KMS-11 (cell line): ENCODE measurements at regions not wholly inside any gene's neighbourhood (a gene's known extent, or its start where the extent isn't known, plus 50 kb on each side); places are given as distances from the start of the nearest gene placed in this dataset.

Experiments
- H2AFZ ChIP-seq: fragments of 200-600 bp; sonication (generic); 2 replicates; pipeline ENCODE4 v1.6.1; 2016; ENCODE audit warnings: antibody characterized with exemption, mixed run types, low read depth
- H3K27ac ChIP-seq: fragments of 200-600 bp; sonication (generic); 2 replicates; pipeline ENCODE4 v1.6.1; 2016; ENCODE audit warnings: mild to moderate bottlenecking, mixed run types
- H3K27me3 ChIP-seq: fragments of 200-600 bp; sonication (generic); 2 replicates; pipeline ENCODE4 v1.6.1; 2017; ENCODE audit warnings: mild to moderate bottlenecking, low read depth, mixed run types, moderate library complexity; ENCODE audit not compliant: insufficient read depth
- H3K36me3 ChIP-seq: fragments of 200-600 bp; sonication (generic); 2 replicates; pipeline ENCODE4 v1.6.1; 2017; ENCODE audit warnings: mild to moderate bottlenecking, mixed run types; ENCODE audit not compliant: insufficient read depth
- H3K4me1 ChIP-seq: fragments of 200-600 bp; sonication (generic); 2 replicates; pipeline ENCODE4 v1.6.1; 2016; ENCODE audit warnings: mild to moderate bottlenecking, low read depth, mixed run types; ENCODE audit not compliant: poor library complexity, severe bottlenecking
- H3K4me2 ChIP-seq: fragments of 200-600 bp; sonication (generic); 2 replicates; pipeline ENCODE4 v1.7.0; 2016; ENCODE audit warnings: mild to moderate bottlenecking, mixed run types
- H3K4me3 ChIP-seq: fragments of 200-600 bp; sonication (generic); IDR thresholded peaks from 2 replicates; pipeline ENCODE4 v1.6.1; 2017; ENCODE audit warnings: low read depth, low read length, mixed read lengths; ENCODE audit not compliant: insufficient read depth
- H3K79me2 ChIP-seq: fragments of 200-600 bp; sonication (generic); 2 replicates; pipeline ENCODE4 v1.6.1; 2016; ENCODE audit warnings: low read depth, mixed run types; ENCODE audit not compliant: insufficient read depth
- H3K9ac ChIP-seq: fragments of 200-600 bp; sonication (generic); 2 replicates; pipeline ENCODE4 v1.6.1; 2016; ENCODE audit warnings: mild to moderate bottlenecking, mixed run types
- H4K20me1 ChIP-seq: fragments of 200-600 bp; sonication (generic); 2 replicates; pipeline ENCODE4 v1.6.1; 2016; ENCODE audit warnings: mild to moderate bottlenecking, mixed run types; ENCODE audit not compliant: insufficient read depth
- TF ChIP-seq, protein P1 (sequence below): fragments of 200-600 bp; sonication (generic); conservative IDR thresholded peaks from 2 replicates; pipeline ENCODE4 v1.6.1; 2017; ENCODE audit warnings: low read depth, mild to moderate bottlenecking, antibody characterized with exemption, low read length, moderate library complexity, mixed read lengths

DNA sequence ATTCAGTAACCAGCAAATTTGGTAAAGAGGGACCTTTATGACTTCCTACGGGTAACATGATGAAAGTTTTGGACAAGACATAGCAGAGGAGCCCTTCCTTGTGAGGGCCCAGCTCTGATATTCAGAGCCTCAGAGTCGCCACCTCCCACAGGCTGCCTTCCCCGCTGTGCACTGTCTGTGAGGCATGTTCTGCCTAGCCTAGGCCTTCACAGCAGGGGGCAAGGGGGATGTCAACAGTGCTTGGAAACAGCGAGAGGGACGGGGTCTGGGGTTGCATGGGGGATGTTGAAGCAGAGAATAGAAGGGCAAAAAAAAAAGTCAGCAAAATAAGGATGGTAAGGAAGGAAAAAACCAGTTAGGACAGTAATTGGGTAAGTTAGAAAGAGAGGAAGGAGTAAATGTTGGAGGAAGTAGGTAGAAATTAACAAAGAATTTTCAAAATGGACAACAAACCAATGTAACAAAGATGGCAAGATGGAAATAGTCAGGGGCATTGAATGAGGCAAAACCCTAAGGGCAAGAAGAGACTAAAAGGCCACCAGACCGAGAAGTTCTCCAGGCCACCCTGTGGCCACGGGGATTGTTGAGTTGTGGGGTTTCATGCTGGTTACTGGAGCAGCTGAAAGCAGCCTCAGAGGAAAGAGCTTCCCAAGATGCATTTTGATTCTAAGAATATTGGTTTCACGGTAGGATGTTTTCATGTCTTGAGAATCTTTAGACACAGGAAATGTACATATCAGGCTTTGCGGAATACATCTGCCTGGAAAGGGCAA, 139.8 kb downstream of the LY86 start:
- Histone ChIP-seq H3K27ac (no peak overlapping the region), H3K9ac (no peak overlapping the region), H3K4me1 (peaks cover 19% of the 10 kb centered on the region), H3K27me3 (no peaks in the 10 kb centered on the region), H3K79me2 (no peaks in the 10 kb centered on the region), H3K36me3 (no peaks in the 10 kb centered on the region), H3K4me3 (no peak overlapping the region), H3K4me2 (no peak overlapping the region), H2AFZ (no peak overlapping the region), H4K20me1 (no peaks in the 10 kb centered on the region)
- TF ChIP-seq, protein P1, sequence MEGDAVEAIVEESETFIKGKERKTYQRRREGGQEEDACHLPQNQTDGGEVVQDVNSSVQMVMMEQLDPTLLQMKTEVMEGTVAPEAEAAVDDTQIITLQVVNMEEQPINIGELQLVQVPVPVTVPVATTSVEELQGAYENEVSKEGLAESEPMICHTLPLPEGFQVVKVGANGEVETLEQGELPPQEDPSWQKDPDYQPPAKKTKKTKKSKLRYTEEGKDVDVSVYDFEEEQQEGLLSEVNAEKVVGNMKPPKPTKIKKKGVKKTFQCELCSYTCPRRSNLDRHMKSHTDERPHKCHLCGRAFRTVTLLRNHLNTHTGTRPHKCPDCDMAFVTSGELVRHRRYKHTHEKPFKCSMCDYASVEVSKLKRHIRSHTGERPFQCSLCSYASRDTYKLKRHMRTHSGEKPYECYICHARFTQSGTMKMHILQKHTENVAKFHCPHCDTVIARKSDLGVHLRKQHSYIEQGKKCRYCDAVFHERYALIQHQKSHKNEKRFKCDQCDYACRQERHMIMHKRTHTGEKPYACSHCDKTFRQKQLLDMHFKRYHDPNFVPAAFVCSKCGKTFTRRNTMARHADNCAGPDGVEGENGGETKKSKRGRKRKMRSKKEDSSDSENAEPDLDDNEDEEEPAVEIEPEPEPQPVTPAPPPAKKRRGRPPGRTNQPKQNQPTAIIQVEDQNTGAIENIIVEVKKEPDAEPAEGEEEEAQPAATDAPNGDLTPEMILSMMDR = no peak

DNA sequence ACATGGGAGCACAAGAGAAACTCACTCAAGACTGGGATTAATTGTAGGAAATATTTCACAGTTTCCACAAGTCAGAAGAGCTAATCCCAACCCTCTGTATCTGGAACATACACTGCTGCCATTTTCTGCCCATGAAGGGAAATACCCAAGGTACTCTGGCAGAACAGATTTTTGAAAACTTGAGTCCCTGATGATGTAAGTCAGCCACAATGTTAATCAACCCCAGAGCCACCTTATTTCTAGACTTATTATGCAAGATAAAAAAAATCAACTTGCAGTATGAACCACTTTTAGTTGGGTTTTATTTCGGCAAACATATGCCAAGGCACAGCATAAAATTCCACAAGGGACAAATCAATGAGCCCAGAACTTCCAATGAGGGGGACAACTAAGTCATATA, 141.5 kb downstream of the LY86 start:
- TF ChIP-seq, protein P1 = no peak
- H3K27ac ChIP-seq = no peak overlapping the region

GRCh38 chr6:6730831-6731230, 142.3 kb downstream of the LY86 start:
- TF ChIP-seq, protein P1 = no peak
- H3K79me2 ChIP-seq = no peaks in the 10 kb centered on the region

More for the DNA sequence above, 141.5 kb downstream of the LY86 start:
- Histone ChIP-seq H3K79me2 (no peaks in the 10 kb centered on the region), H3K36me3 (no peaks in the 10 kb centered on the region), H3K9ac (no peak overlapping the region), H3K4me2 (0 out of 2 replicates have a peak overlapping the region, but pooled peaks have one; percentile 7), H2AFZ (no peak overlapping the region), H3K4me3 (no peak overlapping the region), H3K4me1 (peaks cover 15% of the 10 kb centered on the region), H3K27me3 (no peaks in the 10 kb centered on the region), H4K20me1 (no peaks in the 10 kb centered on the region)

DNA sequence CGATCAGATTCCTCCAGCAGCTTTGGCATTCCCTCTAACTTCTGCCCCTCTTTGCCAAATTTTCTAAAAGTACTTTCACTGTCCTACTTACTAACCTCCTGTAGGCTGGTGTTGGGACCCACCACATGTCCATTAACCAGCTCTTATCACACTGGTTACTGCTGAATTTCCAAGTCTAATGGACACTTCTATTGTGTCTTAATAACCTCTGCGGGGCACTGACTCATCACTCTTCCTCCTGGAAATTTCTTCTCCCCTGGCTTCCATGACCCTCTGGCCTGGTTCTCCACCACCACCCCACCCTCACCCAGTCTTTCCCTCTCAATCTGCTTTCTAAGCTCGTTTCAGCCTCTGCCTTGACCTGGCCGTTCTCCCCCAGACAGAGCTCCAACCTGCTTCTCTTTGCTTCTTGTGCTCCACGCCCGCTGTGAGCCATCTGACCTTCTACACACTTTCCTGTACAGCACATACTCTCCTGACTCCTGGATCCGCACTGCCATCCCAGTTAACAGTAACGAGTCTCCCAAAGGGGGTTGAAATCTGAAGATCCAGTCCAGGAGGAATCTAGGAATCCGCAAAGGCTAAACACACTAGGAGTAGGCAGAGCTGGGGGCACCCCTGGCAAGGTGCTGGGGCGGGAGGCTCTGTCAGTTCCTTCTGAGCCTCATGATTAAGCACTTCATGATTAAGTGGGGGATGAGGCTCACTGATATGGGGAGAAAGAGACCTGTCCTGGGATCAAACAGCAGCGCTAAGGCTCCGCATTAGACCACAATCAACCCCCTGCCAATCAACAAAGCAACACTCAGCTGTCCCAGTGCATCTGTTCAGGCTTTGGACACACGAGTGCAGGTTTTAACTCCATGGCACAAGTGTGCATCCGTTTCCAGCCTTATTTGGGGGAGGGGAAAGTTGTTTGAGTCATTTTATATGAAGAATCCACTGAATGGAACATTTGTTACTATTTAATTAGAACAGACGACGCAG, 146.3 kb downstream of the LY86 start:
- no peak overlapping the region for H3K27ac ChIP-seq
- no peaks in the 10 kb centered on the region for H3K36me3 ChIP-seq
- no peaks in the 10 kb centered on the region for H3K27me3 ChIP-seq
- H3K9ac ChIP-seq = no peak overlapping the region
- TF ChIP-seq, protein P1 = no peak
- H2AFZ ChIP-seq = no peak overlapping the region
- peaks cover 11% of the 10 kb centered on the region for H3K4me1 ChIP-seq
- no peak overlapping the region for H3K4me2 ChIP-seq
- H3K4me3 ChIP-seq = no peak overlapping the region
- H3K79me2 ChIP-seq = no peaks in the 10 kb centered on the region
- no peaks in the 10 kb centered on the region for H4K20me1 ChIP-seq

More at GRCh38 chr6:6730831-6731230, 142.3 kb downstream of the LY86 start:
- Histone ChIP-seq H2AFZ (no peak overlapping the region), H3K4me3 (no peak overlapping the region), H3K9ac (no peak overlapping the region), H4K20me1 (no peaks in the 10 kb centered on the region), H3K27ac (no peak overlapping the region), H3K27me3 (no peaks in the 10 kb centered on the region), H3K36me3 (no peaks in the 10 kb centered on the region), H3K4me1 (peaks cover 15% of the 10 kb centered on the region), H3K4me2 (no peak overlapping the region)
